PC-3 (cell line): ENCODE measurements at regions not wholly inside any gene's neighbourhood (a gene's known extent, or its start where the extent isn't known, plus 50 kb on each side); places are given as distances from the start of the nearest gene placed in this dataset.

Source experiments
- CTCF ChIP-seq: fragments of 300-600 bp; sonication (generic); conservative IDR thresholded peaks from 2 replicates; pipeline ENCODE4 v1.5.1; 2017; ENCODE audit warnings: antibody characterized with exemption, low read depth, mild to moderate bottlenecking, low read length
- EZH2 ChIP-seq: fragments of 300-600 bp; sonication (generic); IDR thresholded peaks from one replicate; pipeline ENCODE4 v1.6.1; 2017; ENCODE audit warnings: antibody characterized with exemption, mild to moderate bottlenecking, low read length; ENCODE audit not compliant: unreplicated experiment

GRCh38 chr4:175983636-175984035 lies 82.0 kb upstream of the WDR17 start:
- TF ChIP-seq CTCF (no peak), EZH2 (no peak)
